ENCODE measurements at regions not wholly inside any gene's neighbourhood (a gene's known extent, or its start where the extent isn't known, plus 50 kb on each side); places are given as distances from the start of the nearest gene placed in this dataset.

- TF ChIP-seq SETDB1 (IDR thresholded peaks at IDR 0.05; ENCODE audit: insufficient read length, low read length) (no peak), ZNF350 (tag by site-specific recombination; IDR thresholded peaks at IDR 0.05) (no peak), ZNF121 (tag by site-specific recombination; IDR thresholded peaks at IDR 0.05) (no peak), REST (tag by site-specific recombination; IDR thresholded peaks at IDR 0.05) (no peak), ZNF610 (tag by site-specific recombination; IDR thresholded peaks at IDR 0.05; ENCODE audit: borderline replicate concordance) (no peak), ZNF707 (tag by site-specific recombination; IDR thresholded peaks at IDR 0.05) (no peak), ZNF416 (tag by site-specific recombination; IDR thresholded peaks at IDR 0.05) (no peak), ZNF792 (tag by site-specific recombination; IDR thresholded peaks at IDR 0.05) (no peak), CTCF (tag by site-specific recombination; IDR thresholded peaks at IDR 0.05) (no peak), ZNF16 (tag by site-specific recombination; IDR thresholded peaks at IDR 0.05; ENCODE audit: low read depth) (no peak), ZBTB17 (tag by site-specific recombination; IDR thresholded peaks at IDR 0.05) (no peak)
- TF ChIP-seq, protein P1, sequence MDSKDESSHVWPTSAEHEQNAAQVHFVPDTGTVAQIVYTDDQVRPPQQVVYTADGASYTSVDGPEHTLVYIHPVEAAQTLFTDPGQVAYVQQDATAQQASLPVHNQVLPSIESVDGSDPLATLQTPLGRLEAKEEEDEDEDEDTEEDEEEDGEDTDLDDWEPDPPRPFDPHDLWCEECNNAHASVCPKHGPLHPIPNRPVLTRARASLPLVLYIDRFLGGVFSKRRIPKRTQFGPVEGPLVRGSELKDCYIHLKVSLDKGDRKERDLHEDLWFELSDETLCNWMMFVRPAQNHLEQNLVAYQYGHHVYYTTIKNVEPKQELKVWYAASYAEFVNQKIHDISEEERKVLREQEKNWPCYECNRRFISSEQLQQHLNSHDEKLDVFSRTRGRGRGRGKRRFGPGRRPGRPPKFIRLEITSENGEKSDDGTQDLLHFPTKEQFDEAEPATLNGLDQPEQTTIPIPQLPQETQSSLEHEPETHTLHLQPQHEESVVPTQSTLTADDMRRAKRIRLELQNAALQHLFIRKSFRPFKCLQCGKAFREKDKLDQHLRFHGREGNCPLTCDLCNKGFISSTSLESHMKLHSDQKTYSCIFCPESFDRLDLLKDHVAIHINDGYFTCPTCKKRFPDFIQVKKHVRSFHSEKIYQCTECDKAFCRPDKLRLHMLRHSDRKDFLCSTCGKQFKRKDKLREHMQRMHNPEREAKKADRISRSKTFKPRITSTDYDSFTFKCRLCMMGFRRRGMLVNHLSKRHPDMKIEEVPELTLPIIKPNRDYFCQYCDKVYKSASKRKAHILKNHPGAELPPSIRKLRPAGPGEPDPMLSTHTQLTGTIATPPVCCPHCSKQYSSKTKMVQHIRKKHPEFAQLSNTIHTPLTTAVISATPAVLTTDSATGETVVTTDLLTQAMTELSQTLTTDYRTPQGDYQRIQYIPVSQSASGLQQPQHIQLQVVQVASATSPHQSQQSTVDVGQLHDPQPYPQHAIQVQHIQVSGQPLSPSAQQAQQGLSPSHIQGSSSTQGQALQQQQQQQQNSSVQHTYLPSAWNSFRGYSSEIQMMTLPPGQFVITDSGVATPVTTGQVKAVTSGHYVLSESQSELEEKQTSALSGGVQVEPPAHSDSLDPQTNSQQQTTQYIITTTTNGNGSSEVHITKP (tag by site-specific recombination; IDR thresholded peaks at IDR 0.05) = no peak
Measured at GRCh38 chr12:3991798-3992580, 118.8 kb upstream of the PARP11 start.
